HFFc6 (cell line): ENCODE measurements at regions not wholly inside any gene's neighbourhood (a gene's known extent, or its start where the extent isn't known, plus 50 kb on each side); places are given as distances from the start of the nearest gene placed in this dataset.
"Not testable (repeated sequence)": the region's sequence is repeated elsewhere in the genome, so short reads cannot be mapped to it uniquely, and the experiment has no call there.

ENCODE experiments used
- DNase-seq: peaks from one replicate; pipeline ENCODE4 v3.0.0-alpha.2; 2018
- H3K27ac Mint-ChIP-seq: 2 replicates; pipeline ENCODE4 v1.8.0; 2020; ENCODE audit warnings: mild to moderate bottlenecking, mixed read lengths
- H3K27me3 Mint-ChIP-seq: 2 replicates; pipeline ENCODE4 v1.8.0; 2021; ENCODE audit warnings: mild to moderate bottlenecking, moderate library complexity, mixed read lengths; ENCODE audit not compliant: insufficient read depth
- H3K36me3 Mint-ChIP-seq: 2 replicates; pipeline ENCODE4 v1.8.0; 2021; ENCODE audit warnings: low read depth, mixed read lengths
- H3K4me1 Mint-ChIP-seq: 2 replicates; pipeline ENCODE4 v1.8.0; 2020; ENCODE audit warnings: low read depth, mixed read lengths
- H3K4me3 Mint-ChIP-seq: 2 replicates; pipeline ENCODE4 v1.8.0; 2020; ENCODE audit warnings: mild to moderate bottlenecking, moderate library complexity, mixed read lengths
- H3K9me3 Mint-ChIP-seq: 2 replicates; pipeline ENCODE4 v1.8.0; 2020; ENCODE audit warnings: mild to moderate bottlenecking, mixed read lengths
- CTCF ChIP-seq: fragments of 200-600 bp; sonication (generic); IDR thresholded peaks from 2 replicates; pipeline ENCODE4 v1.5.0; 2021; ENCODE audit warnings: antibody characterized with exemption, mild to moderate bottlenecking

- no peaks in the 10 kb centered on the region for H3K4me1 Mint-ChIP-seq
- peaks cover 44% of the 10 kb centered on the region for H3K9me3 Mint-ChIP-seq
- H3K27ac Mint-ChIP-seq: no peak overlapping the region
- no peak for DNase-seq
- TF ChIP-seq CTCF: no peak
- 0 out of 2 replicates have a peak, but pooled peaks cover 4% of the 10 kb centered on the region for H3K36me3 Mint-ChIP-seq
- no peaks in the 10 kb centered on the region; the same call in 1 of the 2 replicates for H3K27me3 Mint-ChIP-seq
- H3K4me3 Mint-ChIP-seq: no peak overlapping the region
These were observed 278.8 kb upstream of the MEIS1 start for GRCh38 chr2:66156171-66156570.

- DNase-seq: no peak
- H3K4me3 Mint-ChIP-seq: no peak overlapping the region
- H3K9me3 Mint-ChIP-seq: peaks cover 36% of the 10 kb centered on the region
- no peaks in the 10 kb centered on the region; the same call in 1 of the 2 replicates for H3K27me3 Mint-ChIP-seq
- H3K27ac Mint-ChIP-seq: no peak overlapping the region
- 0 out of 2 replicates have a peak, but pooled peaks cover 4% of the 10 kb centered on the region for H3K36me3 Mint-ChIP-seq
- H3K4me1 Mint-ChIP-seq: no peaks in the 10 kb centered on the region
- TF ChIP-seq CTCF: no peak
These were observed 281.0 kb upstream of the MEIS1 start for GRCh38 chr2:66153941-66154340.

- no peak for TF ChIP-seq CTCF
- Mint-ChIP-seq H3K9me3 (peaks cover 21% of the 10 kb centered on the region), H3K27ac (no peak overlapping the region), H3K27me3 (no peaks in the 10 kb centered on the region), H3K4me3 (no peak overlapping the region), H3K36me3 (no peaks in the 10 kb centered on the region; the same call in 1 of the 2 replicates), H3K4me1 (no peaks in the 10 kb centered on the region)
- DNase-seq: no peak
These were observed 289.4 kb upstream of the MEIS1 start for GRCh38 chr2:66145490-66145889.

- not testable (repeated sequence) for H3K4me3 Mint-ChIP-seq, H3K4me1 Mint-ChIP-seq, H3K36me3 Mint-ChIP-seq, DNase-seq, H3K27ac Mint-ChIP-seq, H3K27me3 Mint-ChIP-seq
- H3K9me3 Mint-ChIP-seq: peaks cover 21% of the 10 kb centered on the region
These were observed 290.6 kb upstream of the MEIS1 start for GRCh38 chr2:66144324-66144723.

- no peaks in the 10 kb centered on the region for H3K4me1 Mint-ChIP-seq
- no peaks in the 10 kb centered on the region for H3K36me3 Mint-ChIP-seq
- H3K4me3 Mint-ChIP-seq: no peak overlapping the region
- TF ChIP-seq CTCF: no peak
- no peak overlapping the region for H3K27ac Mint-ChIP-seq
- H3K27me3 Mint-ChIP-seq: no peaks in the 10 kb centered on the region
- peaks cover 1% of the 10 kb centered on the region for H3K9me3 Mint-ChIP-seq
- DNase-seq: no peak
These were observed 297.3 kb upstream of the MEIS1 start for GRCh38 chr2:66137606-66138130.

GRCh38 chr2:66134138-66134701, 300.7 kb upstream of the MEIS1 start:
- Mint-ChIP-seq H3K4me1 (no peaks in the 10 kb centered on the region), H3K4me3 (no peak overlapping the region), H3K9me3 (peaks cover 22% of the 10 kb centered on the region; the same call in 1 of the 2 replicates), H3K27me3 (no peaks in the 10 kb centered on the region), H3K36me3 (no peaks in the 10 kb centered on the region), H3K27ac (no peak overlapping the region)
- no peak for TF ChIP-seq CTCF
- DNase-seq: no peak
